ENCODE measurements at regions not wholly inside any gene's neighbourhood (a gene's known extent, or its start where the extent isn't known, plus 50 kb on each side); places are given as distances from the start of the nearest gene placed in this dataset.

DNA sequence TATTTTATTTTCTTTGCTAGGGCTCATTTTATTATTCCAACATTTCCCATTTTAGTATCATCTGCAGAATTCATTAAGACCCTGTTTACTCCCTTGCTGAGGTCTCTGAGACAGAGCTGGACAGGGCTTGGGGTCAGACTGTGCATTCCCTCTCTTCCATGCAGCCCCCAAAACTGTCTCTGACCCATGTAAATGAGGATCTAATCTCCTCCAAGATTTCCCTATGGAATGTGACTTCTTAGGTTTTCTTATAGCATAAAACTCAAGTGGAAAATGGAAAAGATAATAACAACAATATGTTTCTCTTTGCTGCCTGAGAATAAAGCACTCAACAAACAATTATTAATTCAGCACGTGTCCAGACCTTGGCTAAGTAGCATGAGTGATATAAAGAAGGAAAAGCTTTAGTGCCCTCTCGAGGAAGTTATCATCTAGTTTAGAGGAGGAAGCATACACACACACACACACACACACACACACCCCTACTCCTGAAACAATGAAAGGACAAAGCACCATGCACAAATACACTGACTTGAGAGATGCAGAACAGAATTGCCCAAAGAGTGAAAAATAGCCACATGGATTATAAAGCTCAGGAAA is 815.5 kb downstream of the BCKDHB start:
- intact Hi-C loops (cut with micrococcal nuclease; ENCODE audit: unreplicated experiment), result no loop called here
- Mint-ChIP-seq H3K4me1 (ENCODE audit: low read depth, unreplicated experiment) (no peaks in the 10 kb centered on the region), H3K36me3 (ENCODE audit: insufficient read depth, unreplicated experiment) (no peaks in the 10 kb centered on the region), H3K4me3 (ENCODE audit: low read depth, unreplicated experiment) (no peak overlapping the region), H3K27me3 (ENCODE audit: unreplicated experiment) (no peaks in the 10 kb centered on the region), H3K27ac (ENCODE audit: unreplicated experiment) (no peak overlapping the region), H3K9me3 (ENCODE audit: low read depth, unreplicated experiment) (no peaks in the 10 kb centered on the region)
- no TSS peak for BruUV-seq (replicated peaks)
- TF ChIP-seq, protein P1, sequence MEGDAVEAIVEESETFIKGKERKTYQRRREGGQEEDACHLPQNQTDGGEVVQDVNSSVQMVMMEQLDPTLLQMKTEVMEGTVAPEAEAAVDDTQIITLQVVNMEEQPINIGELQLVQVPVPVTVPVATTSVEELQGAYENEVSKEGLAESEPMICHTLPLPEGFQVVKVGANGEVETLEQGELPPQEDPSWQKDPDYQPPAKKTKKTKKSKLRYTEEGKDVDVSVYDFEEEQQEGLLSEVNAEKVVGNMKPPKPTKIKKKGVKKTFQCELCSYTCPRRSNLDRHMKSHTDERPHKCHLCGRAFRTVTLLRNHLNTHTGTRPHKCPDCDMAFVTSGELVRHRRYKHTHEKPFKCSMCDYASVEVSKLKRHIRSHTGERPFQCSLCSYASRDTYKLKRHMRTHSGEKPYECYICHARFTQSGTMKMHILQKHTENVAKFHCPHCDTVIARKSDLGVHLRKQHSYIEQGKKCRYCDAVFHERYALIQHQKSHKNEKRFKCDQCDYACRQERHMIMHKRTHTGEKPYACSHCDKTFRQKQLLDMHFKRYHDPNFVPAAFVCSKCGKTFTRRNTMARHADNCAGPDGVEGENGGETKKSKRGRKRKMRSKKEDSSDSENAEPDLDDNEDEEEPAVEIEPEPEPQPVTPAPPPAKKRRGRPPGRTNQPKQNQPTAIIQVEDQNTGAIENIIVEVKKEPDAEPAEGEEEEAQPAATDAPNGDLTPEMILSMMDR (IDR thresholded peaks at IDR 0.05; ENCODE audit: unreplicated experiment), result no peak
- no peak for DNase-seq
- CTCF ChIA-PET, result no interaction called here

DNA sequence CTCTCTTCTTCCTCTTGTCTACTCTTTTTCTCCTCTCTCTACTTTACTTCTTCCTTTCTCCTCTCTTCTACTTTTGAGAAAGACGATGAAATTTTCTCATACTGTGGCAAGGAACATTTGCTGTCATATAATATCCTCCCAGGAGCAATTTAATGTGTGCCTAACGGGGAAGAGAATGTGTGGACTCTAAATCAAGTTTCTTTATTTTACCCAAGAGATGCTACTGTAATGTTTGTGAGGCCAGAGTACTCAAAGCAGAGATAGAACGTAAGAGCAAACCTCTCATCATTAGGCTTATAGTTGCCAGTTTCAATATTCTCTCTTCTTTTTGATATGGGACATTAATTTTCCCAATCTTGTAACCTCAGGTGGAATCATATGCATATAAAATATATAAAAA is 801.4 kb downstream of the BCKDHB start:
- CTCF ChIA-PET, result no interaction called here
- no TSS peak for BruUV-seq (replicated peaks)
- no peaks in the 10 kb centered on the region for H3K9me3 Mint-ChIP-seq (ENCODE audit: low read depth, unreplicated experiment)
- no peaks in the 10 kb centered on the region for H3K4me1 Mint-ChIP-seq (ENCODE audit: low read depth, unreplicated experiment)
- H3K27ac Mint-ChIP-seq (ENCODE audit: unreplicated experiment), result no peak overlapping the region
- DNase-seq, result no peak
- no peaks in the 10 kb centered on the region for H3K36me3 Mint-ChIP-seq (ENCODE audit: insufficient read depth, unreplicated experiment)
- H3K4me3 Mint-ChIP-seq (ENCODE audit: low read depth, unreplicated experiment), result no peak overlapping the region
- intact Hi-C loops (cut with micrococcal nuclease; ENCODE audit: unreplicated experiment), result loop anchor here (10.0 kb wide), 1 partner anchor 303 kb away; no protein-coding TSS in a partner anchor
- no peaks in the 10 kb centered on the region for H3K27me3 Mint-ChIP-seq (ENCODE audit: unreplicated experiment)
- TF ChIP-seq, protein P1 (IDR thresholded peaks at IDR 0.05; ENCODE audit: unreplicated experiment), result no peak

DNA sequence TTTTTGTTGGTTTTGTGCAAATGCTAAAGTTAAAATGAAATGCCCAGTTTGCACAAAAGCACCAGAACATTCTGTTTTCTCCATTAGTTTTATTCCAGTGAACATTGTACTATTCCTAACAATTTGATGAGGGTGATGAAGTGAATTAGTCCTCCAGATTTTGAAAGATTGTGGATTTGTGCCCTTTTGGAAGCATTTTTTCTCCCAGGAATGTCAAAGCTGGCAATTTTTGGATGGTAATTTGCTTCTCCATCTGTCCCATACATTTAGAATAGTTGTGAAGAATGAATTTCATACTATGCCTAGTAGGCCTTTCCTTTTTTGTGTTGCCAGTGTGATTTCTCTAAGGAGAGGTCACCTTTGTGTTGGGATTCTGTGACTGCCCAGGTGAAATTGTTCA is 797.2 kb downstream of the BCKDHB start:
- TF ChIP-seq, protein P1 (IDR thresholded peaks at IDR 0.05; ENCODE audit: unreplicated experiment), result no peak
- H3K4me1 Mint-ChIP-seq (ENCODE audit: low read depth, unreplicated experiment), result no peaks in the 10 kb centered on the region
- no TSS peak for BruUV-seq (replicated peaks)
- CTCF ChIA-PET, result no interaction called here
- no peaks in the 10 kb centered on the region for H3K27me3 Mint-ChIP-seq (ENCODE audit: unreplicated experiment)
- no peaks in the 10 kb centered on the region for H3K36me3 Mint-ChIP-seq (ENCODE audit: insufficient read depth, unreplicated experiment)
- no peak for DNase-seq
- H3K9me3 Mint-ChIP-seq (ENCODE audit: low read depth, unreplicated experiment), result peaks cover 7% of the 10 kb centered on the region
- no peak overlapping the region for H3K4me3 Mint-ChIP-seq (ENCODE audit: low read depth, unreplicated experiment)
- no peak overlapping the region for H3K27ac Mint-ChIP-seq (ENCODE audit: unreplicated experiment)
- intact Hi-C loops (cut with micrococcal nuclease; ENCODE audit: unreplicated experiment), result loop anchor here (10.0 kb wide), 1 partner anchor 299 kb away; no protein-coding TSS in a partner anchor

GRCh38 chr6:80886475-80886874 is 780.0 kb downstream of the BCKDHB start:
- no peaks in the 10 kb centered on the region for H3K27me3 Mint-ChIP-seq (ENCODE audit: unreplicated experiment)
- CTCF ChIA-PET, result no interaction called here
- H3K9me3 Mint-ChIP-seq (ENCODE audit: low read depth, unreplicated experiment), result peaks cover 3% of the 10 kb centered on the region
- no peak overlapping the region for H3K27ac Mint-ChIP-seq (ENCODE audit: unreplicated experiment)
- DNase-seq, result no peak
- TF ChIP-seq, protein P1 (IDR thresholded peaks at IDR 0.05; ENCODE audit: unreplicated experiment), result no peak
- H3K36me3 Mint-ChIP-seq (ENCODE audit: insufficient read depth, unreplicated experiment), result no peaks in the 10 kb centered on the region
- BruUV-seq (replicated peaks), result no TSS peak
- H3K4me3 Mint-ChIP-seq (ENCODE audit: low read depth, unreplicated experiment), result no peak overlapping the region
- no peaks in the 10 kb centered on the region for H3K4me1 Mint-ChIP-seq (ENCODE audit: low read depth, unreplicated experiment)
- intact Hi-C loops (cut with micrococcal nuclease; ENCODE audit: unreplicated experiment), result no loop called here

Data from Calu3 (cell line).